IMR-90 (cell line): ENCODE measurements at regions not wholly inside any gene's neighbourhood (a gene's known extent, or its start where the extent isn't known, plus 50 kb on each side); places are given as distances from the start of the nearest gene placed in this dataset.
A peak's percentile ranks its signal among the peaks of the same experiment; 100 is the strongest.

ENCODE experiments used
- ATAC-seq: fragments of 200-7000 bp; cut with Tn5 transposase; 2 replicates; pipeline ENCODE4 v1.9.1; 2020; ENCODE audit warnings: low read depth, mild to moderate bottlenecking, moderate library complexity
- BruUV-seq: library from RNA; stranded (reverse); fragments of 400-500 nt; replicated peaks from 2 replicates; lab custom pipeline; 2021; lab: Mats Ljungman, UMichigan
- CTCF ChIA-PET: fragments of 300-600 bp; formaldehyde crosslinking; extraction: SDS; loops from one replicate; lab custom pipeline; 2021; ENCODE audit warnings: antibody characterized with exemption; lab: Yijun Ruan, JAX
- POLR2A ChIA-PET: fragments of 300-600 bp; sonication (Branson Sonifier 250); formaldehyde crosslinking; loops from one replicate; lab custom pipeline; 2022; ENCODE audit warnings: antibody characterized with exemption; ENCODE audit not compliant: unreplicated experiment; lab: Charles Lee
- DNase-seq: peaks from one replicate; pipeline ENCODE4 v3.0.0; 2013
- H2AFZ ChIP-seq: replicated peaks from 2 replicates; pipeline ENCODE3; 2013; ENCODE audit warnings: low read length, mild to moderate bottlenecking; ENCODE audit not compliant: poor library complexity
- H2AK5ac ChIP-seq: 2 replicates; pipeline ENCODE4 v1.6.1; 2013; ENCODE audit warnings: low read depth, low read length, inconsistent platforms
- H2AK9ac ChIP-seq: replicated peaks from 2 replicates; pipeline ENCODE3; 2013; ENCODE audit warnings: mild to moderate bottlenecking, low read depth, low read length, moderate library complexity; ENCODE audit not compliant: poor library complexity
- H2BK120ac ChIP-seq: 2 replicates; pipeline ENCODE4 v1.6.1; 2013; ENCODE audit warnings: low read depth, low read length, inconsistent platforms
- H2BK15ac ChIP-seq: 3 replicates; pipeline ENCODE4 v1.6.1; 2013; ENCODE audit warnings: low read depth, low read length, inconsistent platforms
- H2BK20ac ChIP-seq: 2 replicates; pipeline ENCODE4 v1.6.1; 2013; ENCODE audit warnings: low read depth, mild to moderate bottlenecking, inconsistent platforms, low read length, moderate library complexity
- H2BK5ac ChIP-seq: 2 replicates; pipeline ENCODE4 v1.6.1; 2013; ENCODE audit warnings: mild to moderate bottlenecking, low read depth, low read length, inconsistent platforms; ENCODE audit not compliant: poor library complexity, severe bottlenecking
- H3K14ac ChIP-seq: replicated peaks from 2 replicates; pipeline ENCODE4 v1.6.1; 2013; ENCODE audit warnings: low read depth, low read length, inconsistent platforms
- H3K18ac ChIP-seq: 2 replicates; pipeline ENCODE4 v1.6.1; 2013; ENCODE audit warnings: low read depth, low read length, control low read depth
- H3K23ac ChIP-seq: 2 replicates; pipeline ENCODE4 v1.6.1; 2013; ENCODE audit warnings: low read depth, low read length, inconsistent platforms
- H3K27ac ChIP-seq: 2 replicates; pipeline ENCODE4 v1.5.1; 2013; ENCODE audit warnings: mild to moderate bottlenecking, control low read depth, low read length; ENCODE audit not compliant: insufficient read depth
- H3K27me3 ChIP-seq: 2 replicates; pipeline ENCODE4 v1.6.1; 2013; ENCODE audit warnings: low read length; ENCODE audit not compliant: control insufficient read depth, insufficient read depth
- H3K36me3 ChIP-seq: 2 replicates; pipeline ENCODE4 v1.6.1; 2013; ENCODE audit warnings: low read length, mixed read lengths; ENCODE audit not compliant: control insufficient read depth, insufficient read depth
- H3K4ac ChIP-seq: 2 replicates; pipeline ENCODE4 v1.6.1; 2013; ENCODE audit warnings: low read depth, low read length, inconsistent platforms
- H3K4me1 ChIP-seq: 2 replicates; pipeline ENCODE4 v1.6.1; 2013; ENCODE audit warnings: low read length, mixed read lengths; ENCODE audit not compliant: control insufficient read depth, insufficient read depth
- H3K4me2 ChIP-seq: 2 replicates; pipeline ENCODE4 v1.6.1; 2013; ENCODE audit warnings: low read depth, mild to moderate bottlenecking, control low read depth, low read length, moderate library complexity
- H3K4me3 ChIP-seq: 2 replicates; pipeline ENCODE4 v1.5.1; 2013; ENCODE audit warnings: low read depth, mild to moderate bottlenecking, control low read depth, low read length, moderate library complexity; ENCODE audit not compliant: insufficient read depth
- H3K56ac ChIP-seq: 2 replicates; pipeline ENCODE4 v1.6.1; 2013; ENCODE audit warnings: low read length, inconsistent platforms; ENCODE audit not compliant: insufficient read depth; ENCODE audit errors: extremely low read depth
- H3K79me1 ChIP-seq, 2 experiments: 2 replicates each; pipeline ENCODE4 v1.6.1; 2013; ENCODE audit warnings: low read length in 2 of 2, inconsistent platforms in 1 of 2, low read depth in 1 of 2
- H3K9ac ChIP-seq: 2 replicates; pipeline ENCODE4 v1.6.1; 2013; ENCODE audit warnings: low read depth, low read length, control low read depth
- H3K9me1 ChIP-seq: 2 replicates; pipeline ENCODE4 v1.6.1; 2013; ENCODE audit warnings: low read length, inconsistent platforms; ENCODE audit not compliant: insufficient read depth
- H3K9me3 ChIP-seq: 2 replicates; pipeline ENCODE4 v1.6.1; 2013; ENCODE audit warnings: low read length; ENCODE audit not compliant: control insufficient read depth, insufficient read depth
- H4K20me1 ChIP-seq: 2 replicates; pipeline ENCODE4 v1.6.1; 2013; ENCODE audit warnings: low read length, inconsistent platforms; ENCODE audit not compliant: insufficient read depth
- H4K5ac ChIP-seq: 2 replicates; pipeline ENCODE4 v1.6.1; 2013; ENCODE audit warnings: mild to moderate bottlenecking, low read depth, low read length, control low read depth
- H4K8ac ChIP-seq, 2 experiments: 2 replicates each; pipeline ENCODE4 v1.6.1; 2013; ENCODE audit warnings: low read depth in 2 of 2, low read length in 2 of 2, control low read depth in 1 of 2, inconsistent platforms in 1 of 2
- H4K91ac ChIP-seq: 2 replicates; pipeline ENCODE4 v1.6.1; 2013; ENCODE audit warnings: low read depth, low read length, inconsistent platforms; ENCODE audit not compliant: insufficient read depth
- BHLHE40 ChIP-seq: fragments of 150-350 bp; IDR thresholded peaks from 2 replicates; pipeline ENCODE4 v1.6.1; 2016; ENCODE audit warnings: mild to moderate bottlenecking, low read depth, low read length
- CTCF ChIP-seq: conservative IDR thresholded peaks from 2 replicates; pipeline ENCODE4 v1.5.1; 2012; ENCODE audit warnings: mild to moderate bottlenecking, low read depth, low read length, improper control_type of control experiment
- ELK1 ChIP-seq: fragments of 150-350 bp; IDR thresholded peaks from 2 replicates; pipeline ENCODE4 v1.6.1; 2016; ENCODE audit warnings: low read depth, mild to moderate bottlenecking, low read length, moderate library complexity, borderline replicate concordance
- FOS ChIP-seq: fragments of 150-350 bp; IDR thresholded peaks from 2 replicates; pipeline ENCODE4 v1.6.1; 2016; ENCODE audit warnings: low read depth, low read length
- MAZ ChIP-seq: IDR thresholded peaks from 2 replicates; pipeline ENCODE4 v1.6.1; 2012; ENCODE audit warnings: low read depth, mild to moderate bottlenecking, low read length, improper control_type of control experiment, moderate library complexity, borderline replicate concordance
- NFE2L2 ChIP-seq: fragments of 150-350 bp; IDR thresholded peaks from 2 replicates; pipeline ENCODE4 v1.6.1; 2016; ENCODE audit warnings: low read depth, mild to moderate bottlenecking, low read length
- POLR2A ChIP-seq: IDR thresholded peaks from 2 replicates; pipeline ENCODE4 v1.6.1; 2012; ENCODE audit warnings: mild to moderate bottlenecking, low read depth, low read length
- RAD21 ChIP-seq: IDR thresholded peaks from 2 replicates; pipeline ENCODE4 v1.6.1; 2012; ENCODE audit warnings: low read length, improper control_type of control experiment
- WGBS, 2 experiments: methylation state at CpG; one replicate each; pipeline versions ENCODE4 v1.1.5 to v1.1.7; 2013; ENCODE audit warnings: missing lambda C conversion rate in 2 of 2; ENCODE audit not compliant: insufficient read length in 1 of 2; ENCODE audit errors: extremely low coverage in 2 of 2; 5-methylcytosine and 5-hydroxymethylcytosine counted together
- dilution Hi-C: fragments of 300-500 bp; cut with HindIII; formaldehyde crosslinking; loops from one replicate; pipeline ENCODE4 v1.14.3; 2018; ENCODE audit warnings: low sequenced_read_pairs; ENCODE audit not compliant: unreplicated experiment
- in situ Hi-C: fragments of 300-500 bp; cut with MboI; formaldehyde crosslinking; loops from 3 replicates; pipeline ENCODE4 v1.14.3; 2019; ENCODE audit warnings: low sequenced_read_pairs, inconsistent platforms, mixed read lengths
- intact Hi-C: fragments of 100-400 bp; cut with micrococcal nuclease; formaldehyde crosslinking; loops from 2 replicates; pipeline ENCODE4 v1.10.0; 2022

- Histone ChIP-seq H4K91ac (no peak overlapping the region), H2AK5ac (no peak overlapping the region), H3K4ac (no peak overlapping the region), H3K27ac (no peak overlapping the region), H3K79me1 (no peaks in the 10 kb centered on the region), H3K56ac (no peak overlapping the region), H4K8ac (no peak overlapping the region), H3K36me3 (no peaks in the 10 kb centered on the region), H3K9me1 (no peaks in the 10 kb centered on the region), H3K23ac (no peak overlapping the region), H2BK15ac (no peak overlapping the region), H2BK20ac (no peak overlapping the region), H2AFZ (no peak overlapping the region), H3K9ac (no peak overlapping the region), H3K4me3 (no peak overlapping the region), H2AK9ac (no peak overlapping the region), H4K5ac (no peak overlapping the region), H3K4me2 (no peak overlapping the region), H3K27me3 (no peaks in the 10 kb centered on the region), H2BK5ac (no peak overlapping the region), H3K14ac (no peak overlapping the region), H3K9me3 (no peaks in the 10 kb centered on the region), H4K20me1 (no peaks in the 10 kb centered on the region), H3K18ac (peak overlapping the region; percentile 4; the same call in 1 of the 2 replicates), H2BK120ac (no peak overlapping the region), H3K4me1 (no peaks in the 10 kb centered on the region)
- ChIA-PET CTCF (no interaction called here), POLR2A (no interaction called here)
- dilution Hi-C loops, result no loop called here
- ATAC-seq (no peak), DNase-seq (no peak)
- BruUV-seq, result no TSS peak
- no peak for TF ChIP-seq RAD21
- no peak for TF ChIP-seq NFE2L2
- TF ChIP-seq ELK1, result no peak
- TF ChIP-seq CTCF, result no peak
- TF ChIP-seq BHLHE40, result no peak
- no peak for TF ChIP-seq POLR2A
- TF ChIP-seq MAZ, result no peak
- TF ChIP-seq FOS, result no peak
- no CpG with 5 or more reads among the region's 7 CpGs for WGBS, 2 experiments
- intact Hi-C loops, result no loop called here
- in situ Hi-C loops, result no loop called here
These were observed 197.6 kb upstream of the ADAMTS5 start for GRCh38 chr21:27164208-27165177.
